GM18511 (cell line): ENCODE measurements at regions not wholly inside any gene's neighbourhood (a gene's known extent, or its start where the extent isn't known, plus 50 kb on each side); places are given as distances from the start of the nearest gene placed in this dataset.
A peak's percentile ranks its signal among the peaks of the same experiment; 100 is the strongest.

Experiments used
- ATAC-seq: cut with Tn5 transposase; IDR thresholded peaks from one replicate; pipeline ENCODE4 v1.9.1; 2021; ENCODE audit warnings: mild to moderate bottlenecking, moderate library complexity; ENCODE audit not compliant: unreplicated experiment

DNA sequence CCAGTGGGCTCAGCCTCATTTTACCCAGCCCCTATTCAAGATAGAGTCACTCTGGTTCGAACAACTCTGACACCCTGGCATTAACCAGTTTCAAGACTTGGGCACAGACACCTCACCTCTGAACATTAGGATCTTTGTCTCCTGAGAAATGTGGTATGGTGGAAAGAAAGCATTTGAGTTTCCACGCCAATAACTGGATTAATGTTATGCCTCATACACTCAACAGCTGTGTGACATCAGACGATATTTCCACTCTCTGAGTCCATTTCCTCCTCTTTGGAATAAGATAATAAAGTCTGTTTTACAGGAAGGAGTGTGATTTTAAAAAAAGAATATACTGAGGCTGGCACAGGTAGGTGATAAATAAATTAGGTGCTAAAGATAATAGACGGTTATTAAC, 121.3 kb upstream of the CHL1 start:
- ATAC-seq = no peak

DNA sequence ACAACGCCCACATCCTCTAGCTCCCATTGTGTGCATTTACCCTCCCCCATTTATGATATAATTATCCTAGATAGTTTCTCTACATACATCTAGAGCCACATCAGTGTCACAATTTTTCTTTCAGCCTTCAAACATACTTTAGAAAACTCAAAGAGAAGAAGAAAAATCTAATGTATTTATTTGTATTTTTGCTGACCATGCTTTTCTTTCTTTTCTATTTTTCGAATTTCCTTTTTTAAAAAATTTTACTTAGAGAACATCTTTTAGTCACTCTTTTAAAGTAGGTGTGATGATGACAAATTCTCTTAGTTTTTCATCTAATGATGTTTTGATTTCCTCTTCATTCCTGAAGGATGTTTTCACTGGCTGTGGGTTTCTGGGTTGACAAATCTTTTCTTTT, 117.0 kb upstream of the CHL1 start:
- no peak for ATAC-seq

DNA sequence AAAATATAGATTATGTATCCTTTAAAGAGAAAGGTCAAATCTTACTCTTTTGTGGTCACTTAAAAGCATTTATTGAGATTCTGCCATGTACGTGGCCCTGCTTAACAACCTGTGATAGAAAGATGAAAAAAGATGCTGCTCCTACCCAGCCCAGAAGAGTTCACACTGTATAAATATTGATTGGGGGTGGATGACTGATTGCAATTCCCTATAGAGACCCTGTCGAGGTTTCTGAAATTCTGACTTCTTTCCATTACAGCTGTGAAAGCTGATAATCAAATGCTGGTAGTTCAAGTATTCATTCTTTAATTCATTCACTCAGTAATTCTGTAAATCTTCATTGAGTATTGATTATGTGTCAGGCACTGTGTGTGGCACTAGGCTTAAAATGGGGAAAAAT, 114.1 kb upstream of the CHL1 start:
- ATAC-seq = no peak

DNA sequence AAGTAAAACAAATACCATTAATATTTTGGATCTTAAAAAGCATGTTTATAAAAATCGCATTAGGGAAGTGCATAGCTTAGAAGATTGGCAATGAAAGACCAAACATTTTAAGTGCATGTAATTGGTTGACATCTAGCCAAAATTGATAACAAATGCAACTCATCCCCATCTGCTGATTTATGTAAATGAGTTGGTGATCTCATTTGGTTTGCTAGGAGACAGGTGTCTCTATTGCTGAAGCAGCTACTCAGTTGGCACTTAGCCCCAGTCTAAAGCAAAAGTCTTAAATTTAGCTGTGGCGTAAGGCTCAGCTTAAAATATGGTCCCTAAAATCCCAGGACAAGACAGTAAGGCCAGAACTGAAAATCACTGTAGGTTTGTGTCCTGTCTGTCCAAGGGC, 113.5 kb upstream of the CHL1 start:
- ATAC-seq = no peak

- no peak for ATAC-seq
These were observed 111.4 kb upstream of the CHL1 start for GRCh38 chr3:85180-85579.

GRCh38 chr3:88267-88666, 108.3 kb upstream of the CHL1 start:
- no peak for ATAC-seq

- ATAC-seq = no peak
These were observed 102.8 kb upstream of the CHL1 start for GRCh38 chr3:93746-94145.

DNA sequence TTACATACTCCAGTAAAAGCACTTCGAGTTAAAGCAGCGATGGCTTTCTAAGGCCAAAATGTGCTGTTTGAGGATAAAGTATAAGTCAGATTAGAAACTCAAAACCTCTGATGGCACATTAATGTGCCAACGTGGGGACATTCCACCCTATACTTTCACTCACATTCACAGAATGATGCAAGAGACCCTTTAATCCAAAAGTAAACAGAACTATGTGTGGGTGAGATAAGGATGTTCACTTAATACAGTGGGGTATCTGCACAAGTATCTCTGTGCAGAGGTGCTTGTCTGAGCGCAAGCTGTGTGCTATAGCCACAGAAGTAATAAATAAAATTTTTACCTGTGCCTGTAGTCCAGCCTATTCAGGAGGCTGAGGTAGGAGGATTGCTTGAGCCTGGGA, 100.3 kb upstream of the CHL1 start:
- no peak for ATAC-seq

- no peak for ATAC-seq
These were observed 98.9 kb upstream of the CHL1 start for GRCh38 chr3:97417-98258.

DNA sequence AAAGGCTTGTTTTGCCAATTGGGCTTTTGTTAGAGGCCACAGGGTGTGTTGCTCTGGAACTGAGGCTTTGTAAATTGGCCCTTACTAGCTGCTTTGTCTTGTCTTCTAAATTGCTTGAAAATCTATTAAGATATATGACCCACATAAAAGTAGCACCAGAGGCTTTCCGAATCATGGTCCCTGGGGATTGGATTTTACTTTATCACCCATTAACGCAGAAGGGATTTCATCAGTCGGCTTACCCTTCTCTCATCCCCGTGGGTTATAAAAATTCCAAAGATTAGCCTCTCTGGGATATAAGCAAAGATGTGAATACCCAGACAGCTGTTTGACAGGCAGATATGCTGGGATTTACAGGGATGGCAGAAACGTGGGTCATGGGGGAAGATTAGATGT, 98.3 kb upstream of the CHL1 start:
- no peak for ATAC-seq

DNA sequence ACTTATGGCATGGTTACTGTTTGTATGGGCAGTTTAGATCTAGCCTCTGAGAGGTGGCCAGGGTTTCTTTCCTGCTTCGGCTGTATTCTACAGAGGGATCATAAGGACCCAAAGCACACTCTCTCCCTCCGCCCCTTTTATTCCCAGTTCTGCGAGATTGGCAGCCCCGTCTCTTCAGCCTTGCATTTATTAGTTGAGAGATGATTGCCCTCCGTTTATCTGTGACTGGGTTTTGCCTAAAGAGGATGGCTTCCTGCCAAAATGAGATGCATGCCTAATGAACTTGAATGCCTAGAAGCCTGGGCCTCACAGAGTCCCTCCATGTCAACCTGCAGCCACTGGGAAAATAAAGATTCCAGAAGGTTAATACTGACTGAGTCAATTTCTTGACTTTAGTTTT, 97.1 kb upstream of the CHL1 start:
- no peak for ATAC-seq

GRCh38 chr3:102484-102883, 94.1 kb upstream of the CHL1 start:
- no peak for ATAC-seq

DNA sequence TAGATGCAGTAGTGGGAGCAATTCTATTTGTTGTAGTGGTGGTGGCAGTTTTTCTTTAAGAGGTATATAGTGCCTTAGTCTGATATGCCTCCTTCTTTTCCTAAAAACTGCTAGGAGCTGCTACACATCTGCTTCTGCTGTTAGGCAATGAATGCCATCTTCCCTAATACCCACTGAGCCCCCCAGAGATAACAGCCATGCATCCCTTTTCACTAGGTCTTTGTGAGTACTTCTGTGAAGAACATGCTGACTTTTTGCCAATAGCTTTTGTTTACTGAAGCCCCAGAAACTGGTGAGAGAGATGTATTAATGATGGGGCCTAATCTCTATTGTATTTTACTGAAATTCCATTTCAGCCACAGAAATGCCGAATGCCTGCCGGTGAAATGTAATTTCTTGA, 92.6 kb upstream of the CHL1 start:
- ATAC-seq = no peak

- ATAC-seq = no peak
These were observed 91.0 kb upstream of the CHL1 start for GRCh38 chr3:105585-105984.

- ATAC-seq = no peak
These were observed 89.9 kb upstream of the CHL1 start for GRCh38 chr3:106619-107018.

DNA sequence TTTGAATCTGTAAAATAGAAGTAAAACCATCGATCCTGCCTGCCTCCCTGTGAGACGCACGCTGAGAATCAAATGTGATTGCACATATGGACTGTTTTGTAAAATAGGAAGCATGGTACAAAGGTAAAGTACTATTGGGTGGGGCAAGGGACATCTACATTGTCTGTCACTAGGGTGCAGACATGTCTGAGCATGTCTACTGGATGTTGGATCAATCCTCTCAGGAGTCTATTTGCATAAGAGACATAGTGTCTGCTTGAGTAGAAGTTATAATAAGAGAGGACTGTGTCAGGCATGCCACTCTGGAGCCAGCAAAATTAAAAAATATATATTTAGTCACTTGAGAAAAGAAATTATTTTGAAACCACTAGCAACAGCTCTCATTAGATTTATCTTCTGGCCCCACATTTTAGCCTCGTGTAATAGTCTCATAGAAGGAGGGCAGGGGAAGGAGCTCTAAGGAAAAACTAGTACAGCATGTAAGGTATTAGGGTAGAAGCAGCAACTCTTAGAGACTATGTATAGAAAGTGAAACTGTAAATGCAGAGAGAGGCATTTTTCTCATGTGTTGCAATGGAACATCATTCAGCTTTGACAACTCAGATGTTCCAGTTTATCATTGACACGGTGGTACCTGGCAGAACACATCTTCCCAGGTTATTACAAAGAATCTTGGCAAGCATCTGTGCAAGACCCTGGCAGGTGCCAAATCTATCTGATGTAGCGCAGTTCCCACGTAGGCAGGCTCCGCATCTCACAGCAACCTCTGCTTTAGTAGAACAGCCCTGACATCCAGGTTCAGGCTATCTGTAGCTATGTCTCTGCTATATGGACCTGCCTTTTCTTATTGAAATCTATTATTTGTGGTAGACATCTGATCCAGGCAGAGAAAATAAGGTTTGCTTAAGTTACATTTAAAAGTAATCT, 85.2 kb upstream of the CHL1 start:
- ATAC-seq = peak; percentile 94

DNA sequence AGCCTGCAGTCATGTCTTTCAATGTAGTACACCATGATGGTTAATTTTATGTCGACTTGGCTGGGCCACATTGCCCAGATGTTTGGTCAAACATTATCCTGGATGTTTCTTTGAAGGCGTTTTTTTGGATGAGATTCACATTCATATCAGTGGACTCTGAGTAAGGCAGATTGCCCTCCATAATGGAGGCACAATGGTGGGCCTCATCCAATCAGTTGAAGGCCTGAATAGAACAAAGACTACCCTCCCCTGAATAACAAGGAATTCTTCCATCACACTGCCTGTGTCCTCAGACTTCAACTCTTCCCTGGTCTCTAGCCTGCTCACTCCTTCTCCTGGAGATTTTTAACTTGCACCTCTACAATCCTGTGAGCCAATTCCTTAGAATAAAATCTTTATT, 83.8 kb upstream of the CHL1 start:
- ATAC-seq = no peak

DNA sequence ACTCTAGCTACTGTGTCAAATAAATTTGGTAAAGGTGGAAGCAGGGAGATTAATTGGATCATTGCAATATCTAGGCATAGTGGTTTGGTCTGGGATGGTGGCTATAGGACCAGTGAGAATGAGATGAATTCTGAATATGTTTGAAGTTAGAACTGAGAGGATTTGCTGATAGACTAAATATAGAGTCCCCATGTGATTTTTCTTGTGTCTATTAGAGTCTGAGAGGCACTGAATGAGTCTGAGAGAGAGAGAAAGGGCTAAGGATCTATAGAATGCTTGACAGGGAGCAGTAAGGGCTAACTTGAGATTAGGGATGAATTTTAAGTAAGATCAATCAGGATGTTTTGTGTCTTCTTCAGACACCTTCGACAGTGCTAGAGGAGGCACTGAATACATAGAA, 77.9 kb upstream of the CHL1 start:
- no peak for ATAC-seq

- ATAC-seq = no peak
These were observed 73.2 kb upstream of the CHL1 start for GRCh38 chr3:123341-123740.

DNA sequence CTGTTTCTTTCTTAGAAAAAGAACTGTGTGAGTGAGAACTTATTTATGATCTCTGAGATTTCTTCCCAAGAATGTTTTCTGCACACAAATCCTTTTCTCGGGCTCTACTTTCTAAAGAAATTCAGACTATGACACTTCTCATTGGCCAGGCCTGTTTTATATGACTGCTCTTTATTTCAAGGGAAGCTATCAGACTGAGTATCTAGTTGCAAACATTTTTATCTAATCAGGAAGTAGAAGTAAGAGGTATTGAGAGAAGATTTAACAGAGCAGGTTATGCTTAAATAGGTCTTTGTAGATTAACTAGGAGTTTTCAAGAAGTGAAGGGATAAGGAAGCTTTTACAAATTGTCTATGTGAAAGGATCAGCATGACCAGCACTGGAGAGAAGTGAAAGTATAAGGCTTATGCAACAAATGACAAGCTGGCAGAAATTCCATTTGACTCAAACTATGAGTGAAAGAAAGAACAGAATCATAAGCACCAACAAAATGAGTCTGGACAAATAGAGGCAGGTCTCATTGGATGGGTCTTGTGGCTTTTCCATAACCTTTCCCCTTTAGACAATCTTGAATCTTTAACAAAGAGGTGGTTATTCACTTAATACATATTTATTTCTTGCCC, 71.9 kb upstream of the CHL1 start:
- ATAC-seq = peak; percentile 92

GRCh38 chr3:128515-129172, 67.9 kb upstream of the CHL1 start:
- ATAC-seq = no peak
